Cardiac fibroblast (primary cell): ENCODE measurements at regions not wholly inside any gene's neighbourhood (a gene's known extent, or its start where the extent isn't known, plus 50 kb on each side); places are given as distances from the start of the nearest gene placed in this dataset.
A peak's percentile ranks its signal among the peaks of the same experiment; 100 is the strongest.

Source experiments
- DNase-seq, 2 donors: peaks; one replicate each; pipeline versions ENCODE4 v3.0.0 to v3.0.0-alpha.2; 2010; ENCODE audit warnings: low read depth in 2 of 2
- H3K4me3 ChIP-seq, 2 donors: replicated peaks in 1 of 2; 1 replicate in 1 of 2; 2 replicates in 1 of 2; pipeline ENCODE4 v1.5.1; 2011; ENCODE audit warnings: low read depth in 2 of 2, low read length in 2 of 2, mild to moderate bottlenecking in 2 of 2, moderate library complexity in 1 of 2
- TF ChIP-seq, protein P1 (sequence below): IDR thresholded peaks from one replicate; pipeline ENCODE4 v1.5.1; 2011; ENCODE audit warnings: low read depth, mild to moderate bottlenecking, low read length, inconsistent platforms

DNA sequence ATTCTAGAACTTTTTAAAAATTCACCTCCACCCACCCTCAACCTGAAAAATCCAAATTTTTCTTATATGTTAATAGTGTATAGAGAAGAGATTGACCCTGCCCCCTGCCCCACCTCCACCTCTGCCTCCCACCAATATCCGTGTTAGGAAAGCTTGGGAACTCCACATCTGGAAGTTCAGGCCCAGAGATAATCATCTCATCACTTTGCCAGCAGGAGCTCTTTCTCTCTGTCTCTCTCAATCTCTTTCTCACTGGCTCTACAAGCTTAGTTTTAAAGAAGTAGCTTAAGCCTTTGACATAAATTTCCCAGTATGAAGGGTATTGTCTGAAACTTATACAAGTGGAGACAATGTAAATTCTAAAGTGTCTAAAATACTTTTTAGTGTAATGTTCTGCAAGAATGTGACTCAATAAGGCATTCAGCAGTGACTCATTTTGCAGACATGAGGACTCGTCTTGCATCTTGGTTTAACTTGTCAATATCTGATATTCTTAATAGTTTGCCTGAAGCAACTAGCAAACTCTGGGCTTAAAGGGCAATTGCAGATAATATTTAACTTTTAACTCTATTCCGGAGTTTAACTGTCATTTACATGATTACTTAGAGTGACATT lies 299.8 kb upstream of the EPHA3 start:
- H3K4me3 ChIP-seq, result no peak overlapping the region
- TF ChIP-seq, protein P1, sequence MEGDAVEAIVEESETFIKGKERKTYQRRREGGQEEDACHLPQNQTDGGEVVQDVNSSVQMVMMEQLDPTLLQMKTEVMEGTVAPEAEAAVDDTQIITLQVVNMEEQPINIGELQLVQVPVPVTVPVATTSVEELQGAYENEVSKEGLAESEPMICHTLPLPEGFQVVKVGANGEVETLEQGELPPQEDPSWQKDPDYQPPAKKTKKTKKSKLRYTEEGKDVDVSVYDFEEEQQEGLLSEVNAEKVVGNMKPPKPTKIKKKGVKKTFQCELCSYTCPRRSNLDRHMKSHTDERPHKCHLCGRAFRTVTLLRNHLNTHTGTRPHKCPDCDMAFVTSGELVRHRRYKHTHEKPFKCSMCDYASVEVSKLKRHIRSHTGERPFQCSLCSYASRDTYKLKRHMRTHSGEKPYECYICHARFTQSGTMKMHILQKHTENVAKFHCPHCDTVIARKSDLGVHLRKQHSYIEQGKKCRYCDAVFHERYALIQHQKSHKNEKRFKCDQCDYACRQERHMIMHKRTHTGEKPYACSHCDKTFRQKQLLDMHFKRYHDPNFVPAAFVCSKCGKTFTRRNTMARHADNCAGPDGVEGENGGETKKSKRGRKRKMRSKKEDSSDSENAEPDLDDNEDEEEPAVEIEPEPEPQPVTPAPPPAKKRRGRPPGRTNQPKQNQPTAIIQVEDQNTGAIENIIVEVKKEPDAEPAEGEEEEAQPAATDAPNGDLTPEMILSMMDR, result no peak
- DNase-seq, result peak; percentile 17 to 73

DNA sequence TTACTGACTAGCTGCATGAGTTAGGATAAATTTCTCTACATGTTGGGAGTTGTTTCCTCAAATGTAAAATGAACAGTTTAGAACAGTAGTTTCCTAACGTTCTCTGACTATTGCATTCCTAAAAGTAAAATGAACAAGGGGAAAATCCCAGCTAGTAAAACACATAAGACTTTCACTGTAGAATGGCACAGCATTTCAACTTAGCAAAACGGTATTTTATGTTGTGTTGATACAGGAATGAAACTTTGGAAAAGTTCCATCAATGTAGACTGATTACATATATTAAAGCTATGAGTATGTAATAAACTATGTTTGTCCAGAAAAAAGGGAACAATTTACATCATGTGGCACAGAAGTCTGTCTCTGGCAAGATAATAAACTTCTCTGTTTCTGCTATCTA lies 297.4 kb upstream of the EPHA3 start:
- H3K4me3 ChIP-seq, result no peak overlapping the region
- TF ChIP-seq, protein P1, result no peak
- peak; percentile 10 to 58 for DNase-seq

DNA sequence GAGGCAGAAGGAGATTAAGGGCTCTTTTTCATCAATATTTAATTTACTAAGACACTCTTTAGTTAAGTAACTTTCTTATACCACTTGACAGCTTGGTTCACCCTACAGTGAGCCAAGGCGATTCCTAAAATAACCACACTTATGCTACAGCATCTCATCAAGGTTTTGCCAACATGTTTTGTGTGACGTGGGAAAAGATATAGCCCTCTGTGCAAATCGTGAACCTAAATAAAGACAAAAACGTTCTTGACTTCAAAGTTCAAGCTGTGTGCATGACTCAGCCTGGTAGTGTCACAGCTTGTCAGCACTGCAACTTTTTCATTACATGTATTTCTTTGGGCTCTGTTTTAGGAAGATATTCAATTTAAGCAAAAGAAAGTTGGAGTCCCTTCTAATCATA lies 297.0 kb upstream of the EPHA3 start:
- H3K4me3 ChIP-seq, result no peak overlapping the region
- peak; percentile 41 to 67 for DNase-seq
- TF ChIP-seq, protein P1, result no peak

- DNase-seq, result no peak
- TF ChIP-seq, protein P1, result no peak
- no peak overlapping the region for H3K4me3 ChIP-seq
Observed at GRCh38 chr3:88811096-88811495, 296.3 kb upstream of the EPHA3 start.

- DNase-seq, result peak in 1 of 2 donors; percentile 5
- TF ChIP-seq, protein P1, result no peak
- no peak overlapping the region for H3K4me3 ChIP-seq
Observed at GRCh38 chr3:88812576-88812975, 294.8 kb upstream of the EPHA3 start.

- no peak overlapping the region for H3K4me3 ChIP-seq
- TF ChIP-seq, protein P1, result no peak
- DNase-seq, result no peak
Observed at GRCh38 chr3:88816445-88816844, 291.0 kb upstream of the EPHA3 start.
